GM12872 (cell line): ENCODE measurements at regions not wholly inside any gene's neighbourhood (a gene's known extent, or its start where the extent isn't known, plus 50 kb on each side); places are given as distances from the start of the nearest gene placed in this dataset.

Experiments used
- CTCF ChIP-seq: IDR thresholded peaks from 3 replicates; pipeline ENCODE4 v1.5.1; 2011; ENCODE audit warnings: low read depth, mild to moderate bottlenecking, low read length, moderate library complexity; ENCODE audit not compliant: insufficient read depth

- TF ChIP-seq CTCF = no peak
These were observed 159.9 kb upstream of the DTNA start for GRCh38 chr18:34550156-34550555.

GRCh38 chr18:34550902-34551301 is 159.2 kb upstream of the DTNA start:
- no peak for TF ChIP-seq CTCF

GRCh38 chr18:34551824-34552223 is 158.3 kb upstream of the DTNA start:
- TF ChIP-seq CTCF = no peak

- no peak for TF ChIP-seq CTCF
These were observed 147.7 kb upstream of the DTNA start for GRCh38 chr18:34562252-34562870.

GRCh38 chr18:34567857-34568256 is 142.2 kb upstream of the DTNA start:
- no peak for TF ChIP-seq CTCF

- no peak for TF ChIP-seq CTCF
These were observed 133.5 kb upstream of the DTNA start for GRCh38 chr18:34576622-34577021.

- no peak for TF ChIP-seq CTCF
These were observed 126.2 kb upstream of the DTNA start for GRCh38 chr18:34583895-34584294.
